Panc1 (cell line): ENCODE measurements at regions not wholly inside any gene's neighbourhood (a gene's known extent, or its start where the extent isn't known, plus 50 kb on each side); places are given as distances from the start of the nearest gene placed in this dataset.
"Not testable (repeated sequence)": the region's sequence is repeated elsewhere in the genome, so short reads cannot be mapped to it uniquely, and the experiment has no call there.

ENCODE experiments used
- ATAC-seq: fragments of 200-7000 bp; cut with Tn5 transposase; 2 replicates; pipeline ENCODE4 v1.9.1; 2020; ENCODE audit warnings: mild to moderate bottlenecking, moderate library complexity
- BruUV-seq: library from RNA; stranded (reverse); fragments of 400-500 nt; replicated peaks from 2 replicates; lab custom pipeline; 2021; lab: Mats Ljungman, UMichigan
- CTCF ChIA-PET: fragments of 300-600 bp; sonication (Branson Sonifier 250); formaldehyde crosslinking; loops from one replicate; lab custom pipeline; 2022; ENCODE audit warnings: antibody characterized with exemption; lab: Charles Lee
- POLR2A ChIA-PET: fragments of 300-600 bp; sonication (Branson Sonifier 250); formaldehyde crosslinking; loops from one replicate; lab custom pipeline; 2022; ENCODE audit warnings: antibody characterized with exemption; lab: Charles Lee
- DNase-seq: peaks from one replicate; pipeline ENCODE4 v3.0.0-alpha.2; 2010; ENCODE audit warnings: low read depth, low spot score
- H3K27ac ChIP-seq: 2 replicates; pipeline ENCODE4 v1.5.1; 2011; ENCODE audit warnings: mild to moderate bottlenecking, low read length, inconsistent platforms
- H3K27me3 ChIP-seq: fragments of 200-500 bp; sonication (Bioruptor generic); 2 replicates; pipeline ENCODE4 v1.6.0; 2014; ENCODE audit warnings: low read length, inconsistent platforms; ENCODE audit not compliant: control insufficient read depth, insufficient read depth
- H3K36me3 ChIP-seq: fragments of 200-500 bp; sonication (Bioruptor generic); 2 replicates; pipeline ENCODE4 v1.5.1; 2014; ENCODE audit warnings: inconsistent platforms, mild to moderate bottlenecking, low read length, moderate library complexity; ENCODE audit not compliant: control insufficient read depth, insufficient read depth
- H3K4me1 ChIP-seq: 2 replicates; pipeline ENCODE4 v1.5.1; 2011; ENCODE audit warnings: inconsistent platforms, mild to moderate bottlenecking, low read length, moderate library complexity; ENCODE audit not compliant: control insufficient read depth, insufficient read depth
- H3K4me3 ChIP-seq, 2 experiments: 2 replicates each; pipeline ENCODE4 v1.5.1; 2011 to 2012; ENCODE audit warnings: low read depth in 2 of 2, low read length in 2 of 2, mild to moderate bottlenecking in 2 of 2, inconsistent platforms in 1 of 2, moderate library complexity in 1 of 2
- H3K9me3 ChIP-seq: fragments of 200-500 bp; sonication (Bioruptor generic); 2 replicates; pipeline ENCODE4 v1.5.1; 2014; ENCODE audit warnings: low read depth, mild to moderate bottlenecking, inconsistent platforms, low read length, moderate library complexity; ENCODE audit not compliant: control insufficient read depth, insufficient read depth
- CTCF ChIP-seq: fragments of 450-650 bp; IDR thresholded peaks from 2 replicates; pipeline ENCODE4 v1.5.1; 2017; ENCODE audit warnings: mild to moderate bottlenecking
- POLR2AphosphoS5 ChIP-seq: IDR thresholded peaks from 2 replicates; pipeline ENCODE4 v1.6.1; 2012; ENCODE audit warnings: mild to moderate bottlenecking, low read depth, low read length, moderate library complexity
- REST ChIP-seq, 2 experiments: IDR thresholded peaks; 2 replicates each; pipeline ENCODE4 v1.6.1; 2011 to 2012; ENCODE audit warnings: low read depth in 2 of 2, control low read depth in 1 of 2, low read length in 1 of 2, mild to moderate bottlenecking in 1 of 2, moderate library complexity in 1 of 2; ENCODE audit not compliant: insufficient read depth in 1 of 2
- SIN3A ChIP-seq: IDR thresholded peaks from 2 replicates; pipeline ENCODE4 v1.6.1; 2012; ENCODE audit warnings: low read depth, mild to moderate bottlenecking, low read length, moderate library complexity, borderline replicate concordance; ENCODE audit not compliant: insufficient read depth
- TCF7L2 ChIP-seq: IDR thresholded peaks from 2 replicates; pipeline ENCODE4 v1.6.1; 2011; ENCODE audit warnings: mild to moderate bottlenecking, low read depth, low read length, inconsistent platforms
- in situ Hi-C: cut with HindIII; loops from 2 replicates; pipeline ENCODE4 v1.10.0; 2016; ENCODE audit warnings: low sequenced_read_pairs, low pct_unique_long_range_greater_than_20kb
- intact Hi-C: fragments of 100-400 bp; cut with micrococcal nuclease; formaldehyde crosslinking; loops from one replicate; pipeline ENCODE4 v1.10.0; 2022; ENCODE audit not compliant: unreplicated experiment

DNA sequence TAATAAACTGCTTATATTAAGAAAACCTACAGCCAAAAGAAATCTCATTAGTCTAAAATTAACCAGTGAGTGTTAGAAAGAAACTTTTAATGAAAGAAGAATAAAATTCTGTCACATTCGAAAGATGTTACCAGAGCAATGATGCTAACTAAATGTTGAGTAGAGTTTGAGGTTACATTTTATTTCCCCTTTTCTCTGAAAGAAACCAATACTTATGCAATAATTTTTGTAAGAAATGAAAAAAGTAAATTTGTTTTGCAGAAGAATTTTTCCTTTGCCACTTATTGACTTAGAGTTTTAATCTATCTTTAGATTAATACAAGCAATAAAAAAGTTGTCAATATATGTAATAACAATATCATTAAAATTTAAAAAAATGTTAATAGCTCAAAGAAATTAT, 574.0 kb upstream of the GALNTL6 start:
- H3K27me3 ChIP-seq = no peaks in the 10 kb centered on the region
- no peak overlapping the region for H3K27ac ChIP-seq
- TF ChIP-seq CTCF (no peak), TCF7L2 (no peak), REST (IDR thresholded peaks at IDR 0.05; ENCODE audit: insufficient read depth in 1 of 2, low read depth in 2 of 2, low read length in 1 of 2) (no peak), SIN3A (no peak), POLR2AphosphoS5 (no peak)
- BruUV-seq = no TSS peak
- in situ Hi-C loops (no loop called here), intact Hi-C loops (no loop called here)
- H3K9me3 ChIP-seq = no peaks in the 10 kb centered on the region
- ChIA-PET CTCF (no interaction called here), POLR2A (no interaction called here)
- H3K4me3 ChIP-seq = no peak overlapping the region
- H3K36me3 ChIP-seq = no peaks in the 10 kb centered on the region
- H3K4me1 ChIP-seq = no peaks in the 10 kb centered on the region
- no peak for ATAC-seq
- no peak for DNase-seq

GRCh38 chr4:171235521-171235920, 577.7 kb upstream of the GALNTL6 start:
- in situ Hi-C loops = no loop called here
- ATAC-seq (no peak), DNase-seq (no peak)
- Histone ChIP-seq H3K9me3 (no peaks in the 10 kb centered on the region), H3K4me1 (no peaks in the 10 kb centered on the region), H3K27me3 (no peaks in the 10 kb centered on the region), H3K36me3 (no peaks in the 10 kb centered on the region), H3K27ac (no peak overlapping the region), H3K4me3 (no peak overlapping the region)
- ChIA-PET POLR2A (no interaction called here), CTCF (no interaction called here)
- no TSS peak for BruUV-seq
- TF ChIP-seq REST (IDR thresholded peaks at IDR 0.05; ENCODE audit: insufficient read depth in 1 of 2, low read depth in 2 of 2, low read length in 1 of 2) = no peak
- no peak for TF ChIP-seq SIN3A
- no peak for TF ChIP-seq TCF7L2
- TF ChIP-seq POLR2AphosphoS5 = no peak
- no peak for TF ChIP-seq CTCF
- intact Hi-C loops = no loop called here

- H3K4me3 ChIP-seq, BruUV-seq, H3K9me3 ChIP-seq, intact Hi-C loops, H3K36me3 ChIP-seq, H3K4me1 ChIP-seq, ATAC-seq, in situ Hi-C loops, DNase-seq, POLR2A ChIA-PET, H3K27ac ChIP-seq, H3K27me3 ChIP-seq, CTCF ChIA-PET: not testable (repeated sequence)
These were observed 583.9 kb upstream of the GALNTL6 start for GRCh38 chr4:171229354-171229753.
